HEK293 (cell line): ENCODE measurements at regions not wholly inside any gene's neighbourhood (a gene's known extent, or its start where the extent isn't known, plus 50 kb on each side); places are given as distances from the start of the nearest gene placed in this dataset.
A peak's percentile ranks its signal among the peaks of the same experiment; 100 is the strongest.

Experiments used
- BCL11B ChIP-seq: fragments of 450-650 bp; formaldehyde crosslinking; IDR thresholded peaks from 2 replicates; pipeline ENCODE4 v1.5.1; 2016; ENCODE audit warnings: low read depth, missing biosample characterization, missing genetic modification characterization
- GLI2 ChIP-seq: fragments of 450-650 bp; formaldehyde crosslinking; IDR thresholded peaks from 2 replicates; pipeline ENCODE4; 2017; ENCODE audit warnings: missing biosample characterization, missing genetic modification characterization, low read depth, borderline replicate concordance
- GLI4 ChIP-seq: fragments of 450-650 bp; formaldehyde crosslinking; IDR thresholded peaks from 2 replicates; pipeline ENCODE4 v1.5.1; 2016; ENCODE audit warnings: missing biosample characterization, missing genetic modification characterization
- KLF10 ChIP-seq: fragments of 450-650 bp; IDR thresholded peaks from 2 replicates; pipeline ENCODE4 v1.5.1; 2018; ENCODE audit warnings: missing biosample characterization, mild to moderate bottlenecking, missing genetic modification characterization
- OSR2 ChIP-seq: fragments of 450-650 bp; formaldehyde crosslinking; IDR thresholded peaks from 2 replicates; pipeline ENCODE4 v1.5.1; 2016; ENCODE audit warnings: missing biosample characterization, missing genetic modification characterization
- RBAK ChIP-seq: fragments of 450-650 bp; formaldehyde crosslinking; IDR thresholded peaks from 2 replicates; pipeline ENCODE4 v1.5.1; 2016; ENCODE audit warnings: missing biosample characterization, missing genetic modification characterization
- SCRT2 ChIP-seq: fragments of 450-650 bp; formaldehyde crosslinking; IDR thresholded peaks from 2 replicates; pipeline ENCODE4 v1.5.1; 2016; ENCODE audit warnings: missing biosample characterization, missing genetic modification characterization
- YY2 ChIP-seq: fragments of 450-650 bp; formaldehyde crosslinking; IDR thresholded peaks from 2 replicates; pipeline ENCODE4 v1.5.1; 2016; ENCODE audit warnings: missing biosample characterization, missing genetic modification characterization
- ZIC2 ChIP-seq: fragments of 450-650 bp; formaldehyde crosslinking; IDR thresholded peaks from 2 replicates; pipeline ENCODE4 v1.5.1; 2016; ENCODE audit warnings: missing biosample characterization, missing genetic modification characterization
- ZNF175 ChIP-seq: fragments of 450-650 bp; formaldehyde crosslinking; IDR thresholded peaks from 2 replicates; pipeline ENCODE4 v1.5.1; 2016; ENCODE audit warnings: missing biosample characterization, missing genetic modification characterization
- ZNF202 ChIP-seq: fragments of 450-650 bp; formaldehyde crosslinking; IDR thresholded peaks from 2 replicates; pipeline ENCODE4 v1.5.1; 2016; ENCODE audit warnings: missing biosample characterization, missing genetic modification characterization, borderline replicate concordance
- ZNF23 ChIP-seq: fragments of 450-650 bp; formaldehyde crosslinking; IDR thresholded peaks from 2 replicates; pipeline ENCODE4 v1.5.1; 2016; ENCODE audit warnings: missing biosample characterization, missing genetic modification characterization, borderline replicate concordance
- ZNF24 ChIP-seq: fragments of 450-650 bp; formaldehyde crosslinking; IDR thresholded peaks from 2 replicates; pipeline ENCODE4 v1.5.1; 2016; ENCODE audit warnings: missing biosample characterization, missing genetic modification characterization
- ZNF274 ChIP-seq, 2 experiments: fragments of 200-500 bp in 1 of 2; fragments of 450-650 bp in 1 of 2; sonication (Bioruptor generic) in 1 of 2; formaldehyde crosslinking in 1 of 2; IDR thresholded peaks; 2 replicates each; pipeline versions ENCODE4 v1.5.1 to v1.6.1; 2014 to 2016; ENCODE audit warnings: borderline replicate concordance in 1 of 2, inconsistent platforms in 1 of 2, low read length in 1 of 2, missing biosample characterization in 1 of 2, missing genetic modification characterization in 1 of 2
- ZNF311 ChIP-seq: fragments of 450-650 bp; formaldehyde crosslinking; IDR thresholded peaks from 2 replicates; pipeline ENCODE4 v1.5.1; 2017; ENCODE audit warnings: missing biosample characterization, missing genetic modification characterization, borderline replicate concordance
- ZNF473 ChIP-seq: fragments of 450-650 bp; formaldehyde crosslinking; IDR thresholded peaks from 2 replicates; pipeline ENCODE4 v1.5.1; 2017; ENCODE audit warnings: missing biosample characterization, missing genetic modification characterization
- ZNF48 ChIP-seq: fragments of 450-650 bp; formaldehyde crosslinking; IDR thresholded peaks from 2 replicates; pipeline ENCODE4 v1.5.1; 2016; ENCODE audit warnings: missing biosample characterization, missing genetic modification characterization
- ZNF510 ChIP-seq: fragments of 450-650 bp; formaldehyde crosslinking; IDR thresholded peaks from 2 replicates; pipeline ENCODE4 v1.5.1; 2018; ENCODE audit warnings: mild to moderate bottlenecking, missing genetic modification characterization, missing biosample characterization; ENCODE audit not compliant: insufficient replicate concordance
- ZNF514 ChIP-seq: fragments of 450-650 bp; formaldehyde crosslinking; IDR thresholded peaks from 2 replicates; pipeline ENCODE4 v1.5.1; 2016; ENCODE audit warnings: missing biosample characterization, missing genetic modification characterization
- ZNF521 ChIP-seq: fragments of 450-650 bp; formaldehyde crosslinking; IDR thresholded peaks from 2 replicates; pipeline ENCODE4 v1.5.1; 2017; ENCODE audit warnings: missing biosample characterization, mild to moderate bottlenecking, missing genetic modification characterization
- ZNF549 ChIP-seq: fragments of 450-650 bp; IDR thresholded peaks from 2 replicates; pipeline ENCODE4 v1.5.1; 2018; ENCODE audit warnings: missing biosample characterization, missing genetic modification characterization, mild to moderate bottlenecking, inconsistent platforms, moderate library complexity
- ZNF623 ChIP-seq: fragments of 450-650 bp; formaldehyde crosslinking; IDR thresholded peaks from 2 replicates; pipeline ENCODE4 v1.5.1; 2016; ENCODE audit warnings: missing biosample characterization, missing genetic modification characterization
- ZNF664 ChIP-seq: fragments of 450-650 bp; formaldehyde crosslinking; IDR thresholded peaks from 2 replicates; pipeline ENCODE4 v1.5.1; 2016; ENCODE audit warnings: missing biosample characterization, missing genetic modification characterization
- ZNF701 ChIP-seq: fragments of 450-650 bp; formaldehyde crosslinking; IDR thresholded peaks from 2 replicates; pipeline ENCODE4 v1.5.1; 2016; ENCODE audit warnings: missing biosample characterization, missing genetic modification characterization
- ZNF747 ChIP-seq: fragments of 450-650 bp; formaldehyde crosslinking; IDR thresholded peaks from 2 replicates; pipeline ENCODE4 v1.5.1; 2016; ENCODE audit warnings: missing biosample characterization, missing genetic modification characterization
- ZNF777 ChIP-seq: fragments of 450-650 bp; formaldehyde crosslinking; IDR thresholded peaks from 2 replicates; pipeline ENCODE4 v1.5.1; 2017; ENCODE audit warnings: missing biosample characterization, missing genetic modification characterization, borderline replicate concordance
- ZSCAN23 ChIP-seq: fragments of 450-650 bp; formaldehyde crosslinking; IDR thresholded peaks from 2 replicates; pipeline ENCODE4 v1.5.1; 2016; ENCODE audit warnings: missing biosample characterization, missing genetic modification characterization
- TF ChIP-seq, protein P1 (sequence below): fragments of 450-650 bp; formaldehyde crosslinking; IDR thresholded peaks from 2 replicates; pipeline ENCODE4 v1.5.1; 2016; ENCODE audit warnings: missing biosample characterization, missing genetic modification characterization
- TF ChIP-seq, protein P2 (sequence below): fragments of 450-650 bp; formaldehyde crosslinking; optimal IDR thresholded peaks from 2 replicates; pipeline ENCODE3; 2016; ENCODE audit warnings: missing biosample characterization, mild to moderate bottlenecking, missing genetic modification characterization
- TF ChIP-seq, protein P3 (sequence below): fragments of 450-650 bp; formaldehyde crosslinking; IDR thresholded peaks from 2 replicates; pipeline ENCODE4 v1.5.1; 2016; ENCODE audit warnings: missing biosample characterization, missing genetic modification characterization
- TF ChIP-seq, protein P4 (sequence below): fragments of 450-650 bp; formaldehyde crosslinking; IDR thresholded peaks from 2 replicates; pipeline ENCODE4 v1.5.1; 2016; ENCODE audit warnings: missing biosample characterization, missing genetic modification characterization, borderline replicate concordance
- TF ChIP-seq, protein P5 (sequence below): fragments of 450-650 bp; formaldehyde crosslinking; IDR thresholded peaks from 2 replicates; pipeline ENCODE4 v1.5.1; 2016; ENCODE audit warnings: missing biosample characterization, missing genetic modification characterization

DNA sequence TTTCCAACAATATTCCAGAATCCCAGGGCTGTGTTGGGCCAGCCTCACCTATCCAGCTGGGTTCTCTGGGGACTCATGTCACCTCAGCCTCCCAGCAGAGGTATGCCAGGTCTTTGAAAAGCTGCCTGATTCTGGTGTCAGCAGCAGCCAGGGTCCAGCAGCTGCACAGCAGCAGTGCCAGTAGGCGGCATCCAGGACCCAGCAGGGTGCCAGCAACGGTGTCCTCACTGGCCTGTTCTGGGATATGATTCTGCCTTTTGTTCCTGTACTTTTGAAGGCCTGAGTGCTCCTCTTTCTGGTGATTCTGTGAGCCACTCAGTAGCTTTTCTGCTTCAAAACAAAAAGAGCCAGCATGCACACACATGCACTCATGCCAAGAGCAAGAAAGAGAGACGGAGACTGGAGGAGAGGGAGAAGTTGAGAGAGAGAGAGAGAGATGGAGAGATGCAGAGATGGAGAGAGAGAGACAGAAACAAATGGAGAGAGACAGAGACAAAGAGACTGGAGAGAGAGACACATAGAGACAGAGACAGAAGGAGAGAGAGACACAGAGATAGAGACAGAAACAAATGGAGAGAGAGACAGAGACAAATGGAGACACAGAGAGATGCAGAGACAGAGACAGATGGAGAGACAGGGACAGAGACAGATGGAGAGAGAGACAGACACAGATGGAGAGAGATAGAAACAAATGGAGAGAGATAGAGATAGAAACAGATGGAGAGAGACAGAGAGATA lies 205.7 kb downstream of the UACA start (continued):
- TF ChIP-seq ZNF473: peak; percentile 62; the same call in 1 of the 2 replicates
- no peak for TF ChIP-seq SCRT2 (tag by site-specific recombination)
- TF ChIP-seq, protein P1, sequence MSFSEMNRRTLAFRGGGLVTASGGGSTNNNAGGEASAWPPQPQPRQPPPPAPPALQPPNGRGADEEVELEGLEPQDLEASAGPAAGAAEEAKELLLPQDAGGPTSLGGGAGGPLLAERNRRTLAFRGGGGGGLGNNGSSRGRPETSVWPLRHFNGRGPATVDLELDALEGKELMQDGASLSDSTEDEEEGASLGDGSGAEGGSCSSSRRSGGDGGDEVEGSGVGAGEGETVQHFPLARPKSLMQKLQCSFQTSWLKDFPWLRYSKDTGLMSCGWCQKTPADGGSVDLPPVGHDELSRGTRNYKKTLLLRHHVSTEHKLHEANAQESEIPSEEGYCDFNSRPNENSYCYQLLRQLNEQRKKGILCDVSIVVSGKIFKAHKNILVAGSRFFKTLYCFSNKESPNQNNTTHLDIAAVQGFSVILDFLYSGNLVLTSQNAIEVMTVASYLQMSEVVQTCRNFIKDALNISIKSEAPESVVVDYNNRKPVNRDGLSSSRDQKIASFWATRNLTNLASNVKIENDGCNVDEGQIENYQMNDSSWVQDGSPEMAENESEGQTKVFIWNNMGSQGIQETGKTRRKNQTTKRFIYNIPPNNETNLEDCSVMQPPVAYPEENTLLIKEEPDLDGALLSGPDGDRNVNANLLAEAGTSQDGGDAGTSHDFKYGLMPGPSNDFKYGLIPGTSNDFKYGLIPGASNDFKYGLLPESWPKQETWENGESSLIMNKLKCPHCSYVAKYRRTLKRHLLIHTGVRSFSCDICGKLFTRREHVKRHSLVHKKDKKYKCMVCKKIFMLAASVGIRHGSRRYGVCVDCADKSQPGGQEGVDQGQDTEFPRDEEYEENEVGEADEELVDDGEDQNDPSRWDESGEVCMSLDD: no peak
- no peak for TF ChIP-seq GLI4 (tag by site-specific recombination)
- no peak for TF ChIP-seq ZNF175 (tag by site-specific recombination)
- no peak for TF ChIP-seq KLF10 (tag by site-specific recombination)
- TF ChIP-seq BCL11B: no peak
- no peak for TF ChIP-seq ZNF510
- no peak for TF ChIP-seq ZNF24
- TF ChIP-seq ZIC2 (tag by site-specific recombination): peak; percentile 97
- TF ChIP-seq ZNF664 (tag by site-specific recombination): no peak
- 0 out of 2 replicates have a peak, but pooled peaks have one; percentile 89 for TF ChIP-seq ZNF202 (tag by site-specific recombination)
- no peak for TF ChIP-seq ZNF23 (tag by site-specific recombination)
- TF ChIP-seq, protein P2, sequence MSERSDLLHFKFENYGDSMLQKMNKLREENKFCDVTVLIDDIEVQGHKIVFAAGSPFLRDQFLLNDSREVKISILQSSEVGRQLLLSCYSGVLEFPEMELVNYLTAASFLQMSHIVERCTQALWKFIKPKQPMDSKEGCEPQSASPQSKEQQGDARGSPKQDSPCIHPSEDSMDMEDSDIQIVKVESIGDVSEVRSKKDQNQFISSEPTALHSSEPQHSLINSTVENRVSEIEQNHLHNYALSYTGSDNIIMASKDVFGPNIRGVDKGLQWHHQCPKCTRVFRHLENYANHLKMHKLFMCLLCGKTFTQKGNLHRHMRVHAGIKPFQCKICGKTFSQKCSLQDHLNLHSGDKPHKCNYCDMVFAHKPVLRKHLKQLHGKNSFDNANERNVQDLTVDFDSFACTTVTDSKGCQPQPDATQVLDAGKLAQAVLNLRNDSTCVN (tag by site-specific recombination): peak; percentile 6
- TF ChIP-seq, protein P3, sequence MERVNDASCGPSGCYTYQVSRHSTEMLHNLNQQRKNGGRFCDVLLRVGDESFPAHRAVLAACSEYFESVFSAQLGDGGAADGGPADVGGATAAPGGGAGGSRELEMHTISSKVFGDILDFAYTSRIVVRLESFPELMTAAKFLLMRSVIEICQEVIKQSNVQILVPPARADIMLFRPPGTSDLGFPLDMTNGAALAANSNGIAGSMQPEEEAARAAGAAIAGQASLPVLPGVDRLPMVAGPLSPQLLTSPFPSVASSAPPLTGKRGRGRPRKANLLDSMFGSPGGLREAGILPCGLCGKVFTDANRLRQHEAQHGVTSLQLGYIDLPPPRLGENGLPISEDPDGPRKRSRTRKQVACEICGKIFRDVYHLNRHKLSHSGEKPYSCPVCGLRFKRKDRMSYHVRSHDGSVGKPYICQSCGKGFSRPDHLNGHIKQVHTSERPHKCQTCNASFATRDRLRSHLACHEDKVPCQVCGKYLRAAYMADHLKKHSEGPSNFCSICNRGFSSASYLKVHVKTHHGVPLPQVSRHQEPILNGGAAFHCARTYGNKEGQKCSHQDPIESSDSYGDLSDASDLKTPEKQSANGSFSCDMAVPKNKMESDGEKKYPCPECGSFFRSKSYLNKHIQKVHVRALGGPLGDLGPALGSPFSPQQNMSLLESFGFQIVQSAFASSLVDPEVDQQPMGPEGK (tag by site-specific recombination): no peak
- TF ChIP-seq YY2 (tag by site-specific recombination): no peak
- TF ChIP-seq ZSCAN23 (tag by site-specific recombination): no peak
- no peak for TF ChIP-seq ZNF701 (tag by site-specific recombination)
- peak; percentile 41; the same call in 1 of the 2 replicates for TF ChIP-seq OSR2
- no peak for TF ChIP-seq ZNF514 (tag by site-specific recombination)
- TF ChIP-seq ZNF521 (tag by site-specific recombination): peak; percentile 85; the same call in 1 of the 2 replicates
- TF ChIP-seq GLI2 (tag by site-specific recombination): no peak
- no peak for TF ChIP-seq ZNF311 (tag by site-specific recombination)
- no peak for TF ChIP-seq ZNF777 (tag by site-specific recombination)
- TF ChIP-seq ZNF549 (tag by site-specific recombination): no peak
- TF ChIP-seq RBAK (tag by site-specific recombination): no peak
- TF ChIP-seq, protein P4, sequence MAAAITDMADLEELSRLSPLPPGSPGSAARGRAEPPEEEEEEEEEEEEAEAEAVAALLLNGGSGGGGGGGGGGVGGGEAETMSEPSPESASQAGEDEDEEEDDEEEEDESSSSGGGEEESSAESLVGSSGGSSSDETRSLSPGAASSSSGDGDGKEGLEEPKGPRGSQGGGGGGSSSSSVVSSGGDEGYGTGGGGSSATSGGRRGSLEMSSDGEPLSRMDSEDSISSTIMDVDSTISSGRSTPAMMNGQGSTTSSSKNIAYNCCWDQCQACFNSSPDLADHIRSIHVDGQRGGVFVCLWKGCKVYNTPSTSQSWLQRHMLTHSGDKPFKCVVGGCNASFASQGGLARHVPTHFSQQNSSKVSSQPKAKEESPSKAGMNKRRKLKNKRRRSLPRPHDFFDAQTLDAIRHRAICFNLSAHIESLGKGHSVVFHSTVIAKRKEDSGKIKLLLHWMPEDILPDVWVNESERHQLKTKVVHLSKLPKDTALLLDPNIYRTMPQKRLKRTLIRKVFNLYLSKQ (tag by site-specific recombination): no peak
- TF ChIP-seq ZNF747: no peak
- no peak for TF ChIP-seq ZNF623
- TF ChIP-seq, protein P5, sequence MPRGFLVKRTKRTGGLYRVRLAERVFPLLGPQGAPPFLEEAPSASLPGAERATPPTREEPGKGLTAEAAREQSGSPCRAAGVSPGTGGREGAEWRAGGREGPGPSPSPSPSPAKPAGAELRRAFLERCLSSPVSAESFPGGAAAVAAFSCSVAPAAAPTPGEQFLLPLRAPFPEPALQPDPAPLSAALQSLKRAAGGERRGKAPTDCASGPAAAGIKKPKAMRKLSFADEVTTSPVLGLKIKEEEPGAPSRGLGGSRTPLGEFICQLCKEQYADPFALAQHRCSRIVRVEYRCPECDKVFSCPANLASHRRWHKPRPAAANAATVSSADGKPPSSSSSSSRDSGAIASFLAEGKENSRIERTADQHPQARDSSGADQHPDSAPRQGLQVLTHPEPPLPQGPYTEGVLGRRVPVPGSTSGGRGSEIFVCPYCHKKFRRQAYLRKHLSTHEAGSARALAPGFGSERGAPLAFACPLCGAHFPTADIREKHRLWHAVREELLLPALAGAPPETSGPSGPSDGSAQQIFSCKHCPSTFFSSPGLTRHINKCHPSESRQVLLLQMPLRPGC: no peak
- TF ChIP-seq ZNF274 (IDR thresholded peaks at IDR 0.05; ENCODE audit: low read length): no peak
- no peak for TF ChIP-seq ZNF274 (tag by site-specific recombination; IDR thresholded peaks at IDR 0.05; ENCODE audit: borderline replicate concordance)
- no peak for TF ChIP-seq ZNF48
